Ovary (tissue), 7 donors: ENCODE measurements at regions not wholly inside any gene's neighbourhood (a gene's known extent, or its start where the extent isn't known, plus 50 kb on each side); places are given as distances from the start of the nearest gene placed in this dataset.

Experiments
- DNase-seq, 5 donors: peaks; one replicate each; pipeline ENCODE4 v3.0.0-alpha.2; 2019 to 2020
- H3K27ac ChIP-seq, 2 donors: fragments of 200-600 bp; one replicate each; pipeline versions ENCODE4 v1.5.1 to v1.8.0; 2019 to 2022
- H3K27me3 ChIP-seq: fragments of 200-600 bp; one replicate; pipeline ENCODE4 v1.8.0; 2022
- H3K36me3 ChIP-seq: fragments of 200-600 bp; sonication (generic); one replicate; pipeline ENCODE4 v1.5.1; 2019
- H3K4me1 ChIP-seq: one replicate; pipeline ENCODE4 v1.8.1; 2013; ENCODE audit warnings: mild to moderate bottlenecking, moderate library complexity; ENCODE audit not compliant: insufficient read depth
- H3K4me3 ChIP-seq: fragments of 200-600 bp; sonication (generic); one replicate; pipeline ENCODE4 v1.5.1; 2017
- H3K9me3 ChIP-seq, 2 donors: fragments of 200-600 bp in 1 of 2; sonication (generic) in 1 of 2; one replicate each; pipeline versions ENCODE4 v1.5.1 to v1.8.1; 2013 to 2019; ENCODE audit warnings: mild to moderate bottlenecking in 1 of 2, moderate library complexity in 1 of 2
- EP300 ChIP-seq: sonication (generic); formaldehyde crosslinking; IDR thresholded peaks from one replicate; pipeline ENCODE4 v1.6.1; 2017; ENCODE audit warnings: antibody characterized with exemption
- POLR2A ChIP-seq: fragments of 450-650 bp; IDR thresholded peaks from one replicate; pipeline ENCODE4 v1.6.1; 2017; ENCODE audit warnings: antibody characterized with exemption, mild to moderate bottlenecking, moderate library complexity
- WGBS, 3 donors: extraction: QIAGEN DNeasy Blood & Tissue Kit in 1 of 3; methylation state at CpG; one replicate each; pipeline versions ENCODE4 v1.1.5 to v1.1.7; 2013 to 2017; 5-methylcytosine and 5-hydroxymethylcytosine counted together
- intact Hi-C, 4 donors: fragments of 100-400 bp; cut with DNase I; formaldehyde crosslinking; loops; one replicate each; pipeline versions ENCODE4 v1.11.0 to v1.15.1; 2022 to 2023
- TF ChIP-seq, protein P1 (sequence below), 3 donors: fragments of 450-650 bp in 2 of 3; fragments of 200-600 bp in 1 of 3; IDR thresholded peaks; one replicate each; pipeline versions ENCODE4 v1.5.1 to v1.8.0; 2016 to 2022; ENCODE audit warnings: antibody characterized with exemption in 3 of 3, mild to moderate bottlenecking in 1 of 3
- donor health status: DM: no; HTN: no; CAD: no; lungs with moderate emphysema.
- donor health status: DM: no; HTN: no; CAD: no.
- donor health status: Bipolar disorder and iron deficiency.
- donor health status: DM: no; HTN: no; CAD: no.
- donor health status: DM: yes; HTN: yes; CAD: no.

DNA sequence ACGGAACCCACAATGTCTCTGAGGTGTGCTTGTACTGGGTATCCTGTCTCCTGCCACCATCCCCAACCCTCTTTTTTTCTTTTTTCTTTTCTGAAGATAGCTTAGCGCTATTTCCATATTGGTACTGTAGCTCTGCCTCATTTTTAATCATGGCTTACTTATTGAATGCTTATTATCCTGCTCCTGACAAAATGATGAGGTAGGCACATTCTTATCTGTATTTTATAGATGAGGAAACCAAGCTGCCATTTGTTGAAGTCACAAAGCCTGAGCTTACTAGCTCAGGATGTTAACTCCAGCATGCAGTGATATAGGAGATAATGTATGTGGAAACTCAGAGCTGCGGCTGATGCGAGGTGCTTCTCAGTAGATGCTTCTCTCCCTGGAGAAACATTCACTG is 61.4 kb upstream of the GPR6 start:
- 72 to 85% (median 79%) methylated on average over 4 of the region's 4 CpGs for WGBS, 3 donors
- no peak for TF ChIP-seq EP300
- TF ChIP-seq, protein P1, sequence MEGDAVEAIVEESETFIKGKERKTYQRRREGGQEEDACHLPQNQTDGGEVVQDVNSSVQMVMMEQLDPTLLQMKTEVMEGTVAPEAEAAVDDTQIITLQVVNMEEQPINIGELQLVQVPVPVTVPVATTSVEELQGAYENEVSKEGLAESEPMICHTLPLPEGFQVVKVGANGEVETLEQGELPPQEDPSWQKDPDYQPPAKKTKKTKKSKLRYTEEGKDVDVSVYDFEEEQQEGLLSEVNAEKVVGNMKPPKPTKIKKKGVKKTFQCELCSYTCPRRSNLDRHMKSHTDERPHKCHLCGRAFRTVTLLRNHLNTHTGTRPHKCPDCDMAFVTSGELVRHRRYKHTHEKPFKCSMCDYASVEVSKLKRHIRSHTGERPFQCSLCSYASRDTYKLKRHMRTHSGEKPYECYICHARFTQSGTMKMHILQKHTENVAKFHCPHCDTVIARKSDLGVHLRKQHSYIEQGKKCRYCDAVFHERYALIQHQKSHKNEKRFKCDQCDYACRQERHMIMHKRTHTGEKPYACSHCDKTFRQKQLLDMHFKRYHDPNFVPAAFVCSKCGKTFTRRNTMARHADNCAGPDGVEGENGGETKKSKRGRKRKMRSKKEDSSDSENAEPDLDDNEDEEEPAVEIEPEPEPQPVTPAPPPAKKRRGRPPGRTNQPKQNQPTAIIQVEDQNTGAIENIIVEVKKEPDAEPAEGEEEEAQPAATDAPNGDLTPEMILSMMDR (IDR thresholded peaks at IDR 0.05), result no peak
- no peak for TF ChIP-seq POLR2A
- intact Hi-C loops, result no loop called here

DNA sequence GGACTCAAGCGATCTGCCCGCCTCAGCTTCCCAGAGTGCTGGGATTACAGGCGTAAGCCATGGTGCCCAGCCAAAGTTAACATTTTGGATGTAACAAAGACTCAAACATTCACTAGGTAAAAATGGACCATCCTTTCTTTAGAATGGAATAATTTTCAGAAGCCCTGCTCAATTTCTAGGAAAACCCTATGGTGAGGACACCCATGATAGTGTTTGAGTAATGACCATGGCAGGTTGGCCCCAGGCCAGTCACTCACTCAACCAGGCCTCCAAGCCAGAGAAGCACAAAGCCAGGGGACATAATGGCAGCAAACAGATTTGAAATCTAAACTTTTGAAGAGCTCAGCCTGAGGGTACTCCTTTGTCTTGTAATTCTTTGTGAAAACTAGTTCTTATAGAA is 59.9 kb upstream of the GPR6 start:
- H3K36me3 ChIP-seq, result no peaks in the 10 kb centered on the region
- no peaks in the 10 kb centered on the region for H3K27me3 ChIP-seq
- intact Hi-C loops, result no loop called here
- no peaks in the 10 kb centered on the region for H3K9me3 ChIP-seq
- H3K27ac ChIP-seq, result no peak overlapping the region
- H3K4me3 ChIP-seq, result no peak overlapping the region
- WGBS, 3 donors, result 95 to 98% (median 95%) methylated on average over 3 of the region's 3 CpGs
- no peak for DNase-seq
- no peak for TF ChIP-seq EP300
- TF ChIP-seq, protein P1 (IDR thresholded peaks at IDR 0.05), result no peak
- no peak for TF ChIP-seq POLR2A
- H3K4me1 ChIP-seq, result no peaks in the 10 kb centered on the region

More for the DNA sequence above, 61.4 kb upstream of the GPR6 start:
- Histone ChIP-seq H3K27ac (no peak overlapping the region), H3K4me3 (no peak overlapping the region), H3K9me3 (no peaks in the 10 kb centered on the region), H3K27me3 (no peaks in the 10 kb centered on the region), H3K4me1 (no peaks in the 10 kb centered on the region), H3K36me3 (no peaks in the 10 kb centered on the region)
- no peak for DNase-seq

DNA sequence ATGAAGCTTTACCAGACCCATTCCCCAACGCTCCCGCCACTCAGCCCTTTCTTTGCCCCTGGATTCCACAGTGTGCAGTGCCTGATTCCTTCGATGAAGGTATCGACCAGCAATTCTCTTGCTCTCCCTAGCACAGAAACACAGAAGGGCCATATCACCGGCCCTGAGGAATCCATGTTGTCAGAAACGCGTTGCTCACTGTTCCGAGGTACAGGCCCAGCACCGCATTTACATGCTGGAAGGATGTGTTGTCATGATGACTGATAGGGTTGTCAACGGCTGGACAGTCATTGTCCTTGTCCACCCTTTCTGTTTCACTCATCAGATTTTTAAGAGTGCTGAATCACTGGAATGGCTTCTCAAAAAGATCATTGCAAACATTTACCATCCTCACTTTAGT is 57.2 kb upstream of the GPR6 start:
- no peaks in the 10 kb centered on the region for H3K4me1 ChIP-seq
- intact Hi-C loops, result no loop called here
- DNase-seq, result no peak
- H3K27me3 ChIP-seq, result no peaks in the 10 kb centered on the region
- no peak overlapping the region for H3K27ac ChIP-seq
- TF ChIP-seq, protein P1 (IDR thresholded peaks at IDR 0.05), result no peak
- TF ChIP-seq POLR2A, result no peak
- TF ChIP-seq EP300, result no peak
- no peaks in the 10 kb centered on the region for H3K36me3 ChIP-seq
- H3K9me3 ChIP-seq, result no peaks in the 10 kb centered on the region
- no peak overlapping the region for H3K4me3 ChIP-seq
- WGBS, 3 donors, result 95 to 97% (median 96%) methylated on average over 10 of the region's 10 CpGs

DNA sequence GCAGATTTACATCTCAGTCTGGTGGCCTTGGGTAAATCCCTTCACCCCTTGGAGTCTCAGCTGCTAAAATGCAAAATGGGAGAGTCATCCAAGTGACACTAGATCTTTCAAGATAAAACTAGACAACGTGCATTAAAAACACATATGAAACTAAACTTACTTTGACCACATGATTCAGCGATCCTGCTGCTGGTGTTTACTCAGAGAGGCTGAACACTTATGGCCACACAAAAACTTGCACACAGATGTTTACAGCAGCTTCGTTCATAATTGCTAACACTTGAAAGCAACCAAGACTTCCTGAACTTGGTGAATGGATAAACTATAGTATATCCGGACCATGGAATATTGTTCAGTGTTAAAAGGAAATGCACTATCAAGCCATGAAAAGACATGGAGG is 55.3 kb upstream of the GPR6 start:
- WGBS, 3 donors, result 23 to 35% (median 29%) methylated on average over 4 of the region's 4 CpGs
- TF ChIP-seq EP300 (no peak), POLR2A (no peak)
- TF ChIP-seq, protein P1 (IDR thresholded peaks at IDR 0.05), result no peak
- intact Hi-C loops, result no loop called here
- Histone ChIP-seq H3K27ac (no peak overlapping the region), H3K4me3 (no peak overlapping the region), H3K27me3 (no peaks in the 10 kb centered on the region), H3K9me3 (no peaks in the 10 kb centered on the region), H3K4me1 (no peaks in the 10 kb centered on the region), H3K36me3 (no peaks in the 10 kb centered on the region)
- no peak for DNase-seq

DNA sequence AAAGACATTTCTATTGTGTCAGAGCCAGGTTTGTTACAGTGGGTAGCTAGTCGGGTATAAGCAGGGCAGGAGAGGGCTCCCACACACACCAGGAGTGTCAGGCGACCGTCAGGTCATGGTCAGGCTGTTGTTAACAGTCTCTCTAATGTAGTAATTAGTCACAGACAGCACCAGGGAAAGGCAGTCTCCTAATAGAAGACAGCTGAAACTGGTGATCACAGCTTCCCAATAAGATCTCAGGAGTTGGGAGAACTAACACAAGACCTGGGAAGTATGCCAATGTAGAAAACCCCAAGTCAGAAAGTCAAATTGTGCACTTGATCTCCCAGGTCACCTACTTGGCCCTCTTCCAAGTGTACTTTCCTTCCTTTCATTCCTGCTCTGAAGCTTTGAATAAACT is 53.0 kb upstream of the GPR6 start:
- Histone ChIP-seq H3K4me3 (no peak overlapping the region), H3K27me3 (no peaks in the 10 kb centered on the region), H3K36me3 (no peaks in the 10 kb centered on the region), H3K9me3 (no peaks in the 10 kb centered on the region), H3K27ac (no peak overlapping the region), H3K4me1 (no peaks in the 10 kb centered on the region)
- whole genome bisulfite sequencing, 3 donors, result 7 to 15% (median 11%) methylated on average over 3 of the region's 3 CpGs
- intact Hi-C loops, result no loop called here
- DNase-seq, result peak in 1 of 5 donors; percentile 13
- no peak for TF ChIP-seq POLR2A
- no peak for TF ChIP-seq EP300
- TF ChIP-seq, protein P1 (IDR thresholded peaks at IDR 0.05), result no peak
